ENCODE measurements at regions not wholly inside any gene's neighbourhood (a gene's known extent, or its start where the extent isn't known, plus 50 kb on each side); places are given as distances from the start of the nearest gene placed in this dataset.
A peak's percentile ranks its signal among the peaks of the same experiment; 100 is the strongest.

DNA sequence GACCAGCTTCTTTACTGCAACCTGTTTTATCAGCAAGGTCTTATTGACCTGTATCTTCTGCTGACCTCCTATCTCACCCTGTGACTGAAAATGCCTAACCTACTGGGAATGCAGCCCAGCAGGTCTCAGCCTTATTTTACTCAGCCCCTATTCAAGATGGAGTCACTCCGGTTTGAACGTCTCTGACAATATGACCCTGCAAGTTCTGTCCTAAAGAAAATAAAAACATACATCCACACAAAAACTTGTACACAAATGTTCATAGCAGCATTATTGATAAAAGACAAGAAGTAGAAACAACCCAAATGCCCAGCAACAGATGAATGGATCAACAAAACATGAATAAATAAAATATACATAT is 59.5 kb upstream of the FAM9C start:
- no peak for DNase-seq (ENCODE audit: low read depth)

- DNase-seq (ENCODE audit: low read depth): no peak
Measured at GRCh38 chrX:13103188-13103913, 58.9 kb upstream of the FAM9C start.

DNA sequence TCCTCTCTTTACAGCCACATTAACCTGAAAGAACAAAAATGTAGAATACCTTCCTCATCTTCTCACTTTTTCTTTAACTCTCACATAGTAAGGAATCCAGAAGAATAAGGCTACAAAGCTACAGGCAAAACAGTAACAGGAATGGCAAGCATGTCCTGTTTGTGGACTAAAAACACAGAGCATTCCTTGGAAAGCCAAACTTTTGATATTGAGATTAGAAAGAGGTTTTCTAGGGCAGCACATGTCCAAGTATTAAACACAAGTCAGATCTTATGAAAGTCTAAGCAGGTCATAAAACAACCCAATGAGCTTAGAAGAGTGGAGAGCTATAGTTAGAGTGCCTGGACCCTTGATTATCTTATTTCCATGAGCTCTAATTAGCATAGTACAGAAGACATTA is 58.2 kb upstream of the FAM9C start:
- DNase-seq (ENCODE audit: low read depth): no peak

DNA sequence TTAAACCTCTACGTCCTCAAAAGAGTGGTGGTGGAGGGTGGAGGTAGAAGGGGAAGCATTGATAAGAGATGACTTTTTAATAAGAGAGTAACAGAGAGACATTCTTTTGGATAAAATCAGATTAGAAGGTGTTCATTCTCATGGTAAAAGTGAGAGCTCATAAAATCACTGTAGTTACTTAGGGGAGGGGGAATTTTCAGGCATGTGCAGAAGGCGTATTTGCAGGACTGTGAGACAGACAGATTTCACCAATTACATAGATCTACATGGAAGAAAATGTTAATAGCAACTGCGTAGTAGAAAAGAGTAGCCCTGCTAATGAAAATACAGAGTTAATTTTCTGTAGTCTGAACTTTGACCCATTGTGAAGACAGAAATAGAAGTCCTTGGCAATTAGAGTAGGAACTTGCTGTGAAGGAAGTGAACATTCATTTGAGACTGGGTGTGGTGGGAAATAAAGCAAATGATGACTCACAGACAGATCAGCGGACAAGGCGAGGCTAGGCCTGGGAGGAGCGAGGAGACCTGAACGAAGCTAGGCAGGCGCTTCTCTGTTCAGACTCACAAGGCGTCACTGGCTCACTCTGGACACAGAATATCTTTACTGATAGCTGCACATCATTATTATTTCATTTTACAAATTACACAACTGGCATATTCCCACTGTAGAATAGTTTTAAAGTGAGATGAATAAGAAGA is 57.2 kb upstream of the FAM9C start:
- DNase-seq (ENCODE audit: low read depth): peak; percentile 81

DNA sequence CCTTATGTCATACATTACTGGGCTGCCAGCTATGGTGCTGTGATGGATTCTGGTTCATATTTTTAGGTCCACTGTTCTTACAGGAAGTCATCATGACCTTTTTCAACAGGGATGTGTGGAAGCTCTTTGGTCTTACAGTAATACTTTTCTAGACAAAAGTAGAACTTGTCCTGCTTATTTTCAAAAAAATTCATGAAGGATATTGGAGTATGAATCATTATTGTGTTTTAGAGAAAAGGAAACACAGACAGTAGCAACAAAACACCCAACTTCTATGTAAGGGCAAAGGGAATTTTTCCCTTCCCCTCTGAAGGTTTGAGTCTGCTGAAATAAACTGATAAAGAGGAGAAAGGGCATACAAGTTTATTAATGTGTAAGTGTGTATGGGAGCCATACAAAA is 54.7 kb upstream of the FAM9C start:
- DNase-seq (ENCODE audit: low read depth): no peak

DNA sequence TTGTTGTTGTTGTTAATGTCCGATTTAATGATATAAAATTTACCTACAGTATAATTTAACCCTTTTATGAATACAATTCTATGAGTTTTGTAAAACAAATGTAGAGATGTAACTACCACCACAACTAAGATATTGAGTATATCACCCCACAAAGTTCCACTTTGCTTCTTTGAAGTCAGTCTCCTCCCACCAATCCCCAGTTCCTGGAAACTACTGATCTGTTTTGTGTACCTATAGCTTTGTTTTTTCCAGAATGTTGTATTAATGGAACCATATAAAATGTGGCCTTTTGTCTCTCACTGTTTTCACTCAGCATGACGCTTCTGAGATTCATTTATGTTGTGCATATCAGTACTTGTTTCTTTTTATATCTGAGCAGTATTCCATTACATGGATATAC is 52.3 kb upstream of the FAM9C start:
- DNase-seq (ENCODE audit: low read depth): no peak

GRCh38 chrX:13094828-13095341 is 50.5 kb upstream of the FAM9C start:
- peak; percentile 84 for DNase-seq (ENCODE audit: low read depth)

- DNase-seq (ENCODE audit: low read depth): no peak
Measured at GRCh38 chrX:13094374-13094773, 50.0 kb upstream of the FAM9C start.
